ENCODE measurements at regions not wholly inside any gene's neighbourhood (a gene's known extent, or its start where the extent isn't known, plus 50 kb on each side); places are given as distances from the start of the nearest gene placed in this dataset.

GRCh38 chr1:61581251-61581650 is 143.7 kb downstream of the TM2D1 start:
- DNase-seq (ENCODE audit: low read depth, low spot score): no peak
- no peak overlapping the region for H3K27ac ChIP-seq (ENCODE audit: low read length)

GRCh38 chr1:61580417-61580816 is 144.5 kb downstream of the TM2D1 start:
- no peaks in the 10 kb centered on the region for H3K36me3 ChIP-seq (ENCODE audit: control insufficient read depth, insufficient read depth, low read length)

More at GRCh38 chr1:61581251-61581650, 143.7 kb downstream of the TM2D1 start:
- no CpG with 5 or more reads among the region's 2 CpGs for WGBS (ENCODE audit: insufficient coverage, insufficient read length)
- no peaks in the 10 kb centered on the region; the same call in 1 of the 2 replicates for H3K27me3 ChIP-seq (ENCODE audit: control insufficient read depth, insufficient read depth, low read length)
- no peaks in the 10 kb centered on the region for H3K4me1 ChIP-seq (ENCODE audit: control insufficient read depth, insufficient read depth, low read length)
- H3K9me3 ChIP-seq (ENCODE audit: control insufficient read depth, insufficient read depth, low read length): no peaks in the 10 kb centered on the region
- H3K36me3 ChIP-seq (ENCODE audit: control insufficient read depth, insufficient read depth, low read length): no peaks in the 10 kb centered on the region
- H3K4me3 ChIP-seq (ENCODE audit: low read length): no peak overlapping the region

GRCh38 chr1:61579802-61580201 is 145.1 kb downstream of the TM2D1 start:
- Histone ChIP-seq H3K9me3 (ENCODE audit: control insufficient read depth, insufficient read depth, low read length) (no peaks in the 10 kb centered on the region), H3K36me3 (ENCODE audit: control insufficient read depth, insufficient read depth, low read length) (no peaks in the 10 kb centered on the region), H3K27ac (ENCODE audit: low read length) (no peak overlapping the region), H3K4me3 (ENCODE audit: low read length) (no peak overlapping the region), H3K4me1 (ENCODE audit: control insufficient read depth, insufficient read depth, low read length) (no peaks in the 10 kb centered on the region), H3K27me3 (ENCODE audit: control insufficient read depth, insufficient read depth, low read length) (no peaks in the 10 kb centered on the region)
- no CpG with 5 or more reads among the region's 1 CpG for WGBS (ENCODE audit: insufficient coverage, insufficient read length)
- no peak for DNase-seq (ENCODE audit: low read depth, low spot score)

More at GRCh38 chr1:61580417-61580816, 144.5 kb downstream of the TM2D1 start:
- WGBS (ENCODE audit: insufficient coverage, insufficient read length): no CpG with 5 or more reads among the region's 2 CpGs
- H3K27ac ChIP-seq (ENCODE audit: low read length): no peak overlapping the region
- no peak overlapping the region for H3K4me3 ChIP-seq (ENCODE audit: low read length)
- H3K4me1 ChIP-seq (ENCODE audit: control insufficient read depth, insufficient read depth, low read length): no peaks in the 10 kb centered on the region
- no peak for DNase-seq (ENCODE audit: low read depth, low spot score)
- H3K27me3 ChIP-seq (ENCODE audit: control insufficient read depth, insufficient read depth, low read length): no peaks in the 10 kb centered on the region
- H3K9me3 ChIP-seq (ENCODE audit: control insufficient read depth, insufficient read depth, low read length): no peaks in the 10 kb centered on the region

GRCh38 chr1:61572046-61572445 is 152.9 kb downstream of the TM2D1 start:
- DNase-seq (ENCODE audit: low read depth, low spot score): no peak
- Histone ChIP-seq H3K36me3 (ENCODE audit: control insufficient read depth, insufficient read depth, low read length) (no peaks in the 10 kb centered on the region), H3K27ac (ENCODE audit: low read length) (no peak overlapping the region), H3K27me3 (ENCODE audit: control insufficient read depth, insufficient read depth, low read length) (no peaks in the 10 kb centered on the region), H3K4me3 (ENCODE audit: low read length) (no peak overlapping the region), H3K4me1 (ENCODE audit: control insufficient read depth, insufficient read depth, low read length) (no peaks in the 10 kb centered on the region), H3K9me3 (ENCODE audit: control insufficient read depth, insufficient read depth, low read length) (no peaks in the 10 kb centered on the region)
- WGBS (ENCODE audit: insufficient coverage, insufficient read length): no CpG with 5 or more reads among the region's 3 CpGs

- no peaks in the 10 kb centered on the region for H3K36me3 ChIP-seq (ENCODE audit: control insufficient read depth, insufficient read depth, low read length)
- no peak overlapping the region for H3K4me3 ChIP-seq (ENCODE audit: low read length)
- no peak overlapping the region for H3K27ac ChIP-seq (ENCODE audit: low read length)
- DNase-seq (ENCODE audit: low read depth, low spot score): no peak
- H3K27me3 ChIP-seq (ENCODE audit: control insufficient read depth, insufficient read depth, low read length): no peaks in the 10 kb centered on the region
- H3K9me3 ChIP-seq (ENCODE audit: control insufficient read depth, insufficient read depth, low read length): peaks cover 7% of the 10 kb centered on the region
- no peaks in the 10 kb centered on the region for H3K4me1 ChIP-seq (ENCODE audit: control insufficient read depth, insufficient read depth, low read length)
- no CpG with 5 or more reads among the region's 1 CpG for WGBS (ENCODE audit: insufficient coverage, insufficient read length)
Observed at GRCh38 chr1:61570191-61570590, 154.8 kb downstream of the TM2D1 start.

GRCh38 chr1:61569303-61569621 is 155.7 kb downstream of the TM2D1 start:
- Histone ChIP-seq H3K36me3 (ENCODE audit: control insufficient read depth, insufficient read depth, low read length) (no peaks in the 10 kb centered on the region), H3K27me3 (ENCODE audit: control insufficient read depth, insufficient read depth, low read length) (no peaks in the 10 kb centered on the region), H3K4me3 (ENCODE audit: low read length) (no peak overlapping the region), H3K27ac (ENCODE audit: low read length) (no peak overlapping the region), H3K9me3 (ENCODE audit: control insufficient read depth, insufficient read depth, low read length) (peaks cover 7% of the 10 kb centered on the region), H3K4me1 (ENCODE audit: control insufficient read depth, insufficient read depth, low read length) (no peaks in the 10 kb centered on the region)
- WGBS (ENCODE audit: insufficient coverage, insufficient read length): no CpG with 5 or more reads among the region's 2 CpGs
- no peak for DNase-seq (ENCODE audit: low read depth, low spot score)

GRCh38 chr1:61568460-61569302 is 156.3 kb downstream of the TM2D1 start:
- WGBS (ENCODE audit: insufficient coverage, insufficient read length): no CpG with 5 or more reads among the region's 5 CpGs
- no peak for DNase-seq (ENCODE audit: low read depth, low spot score)
- Histone ChIP-seq H3K9me3 (ENCODE audit: control insufficient read depth, insufficient read depth, low read length) (peaks cover 7% of the 10 kb centered on the region), H3K36me3 (ENCODE audit: control insufficient read depth, insufficient read depth, low read length) (no peaks in the 10 kb centered on the region), H3K27me3 (ENCODE audit: control insufficient read depth, insufficient read depth, low read length) (no peaks in the 10 kb centered on the region), H3K27ac (ENCODE audit: low read length) (no peak overlapping the region), H3K4me3 (ENCODE audit: low read length) (no peak overlapping the region), H3K4me1 (ENCODE audit: control insufficient read depth, insufficient read depth, low read length) (no peaks in the 10 kb centered on the region)

GRCh38 chr1:61566177-61566576 is 158.8 kb downstream of the TM2D1 start:
- no peak for DNase-seq (ENCODE audit: low read depth, low spot score)
- no peak overlapping the region for H3K27ac ChIP-seq (ENCODE audit: low read length)
- H3K4me1 ChIP-seq (ENCODE audit: control insufficient read depth, insufficient read depth, low read length): no peaks in the 10 kb centered on the region
- no peak overlapping the region for H3K4me3 ChIP-seq (ENCODE audit: low read length)
- H3K27me3 ChIP-seq (ENCODE audit: control insufficient read depth, insufficient read depth, low read length): no peaks in the 10 kb centered on the region
- WGBS (ENCODE audit: insufficient coverage, insufficient read length): no CpG with 5 or more reads among the region's 1 CpG
- H3K9me3 ChIP-seq (ENCODE audit: control insufficient read depth, insufficient read depth, low read length): peaks cover 7% of the 10 kb centered on the region
- H3K36me3 ChIP-seq (ENCODE audit: control insufficient read depth, insufficient read depth, low read length): no peaks in the 10 kb centered on the region

- H3K4me1 ChIP-seq (ENCODE audit: control insufficient read depth, insufficient read depth, low read length): no peaks in the 10 kb centered on the region
- no CpG with 5 or more reads among the region's 2 CpGs for WGBS (ENCODE audit: insufficient coverage, insufficient read length)
- no peak overlapping the region for H3K27ac ChIP-seq (ENCODE audit: low read length)
- no peak overlapping the region for H3K4me3 ChIP-seq (ENCODE audit: low read length)
- no peak for DNase-seq (ENCODE audit: low read depth, low spot score)
- no peaks in the 10 kb centered on the region for H3K36me3 ChIP-seq (ENCODE audit: control insufficient read depth, insufficient read depth, low read length)
- peaks cover 7% of the 10 kb centered on the region for H3K9me3 ChIP-seq (ENCODE audit: control insufficient read depth, insufficient read depth, low read length)
- H3K27me3 ChIP-seq (ENCODE audit: control insufficient read depth, insufficient read depth, low read length): no peaks in the 10 kb centered on the region
Observed at GRCh38 chr1:61563611-61564010, 161.3 kb downstream of the TM2D1 start.

- DNase-seq (ENCODE audit: low read depth, low spot score): no peak
- no peaks in the 10 kb centered on the region for H3K27me3 ChIP-seq (ENCODE audit: control insufficient read depth, insufficient read depth, low read length)
- peaks cover 5% of the 10 kb centered on the region for H3K9me3 ChIP-seq (ENCODE audit: control insufficient read depth, insufficient read depth, low read length)
- no peaks in the 10 kb centered on the region for H3K4me1 ChIP-seq (ENCODE audit: control insufficient read depth, insufficient read depth, low read length)
- no peaks in the 10 kb centered on the region for H3K36me3 ChIP-seq (ENCODE audit: control insufficient read depth, insufficient read depth, low read length)
- H3K27ac ChIP-seq (ENCODE audit: low read length): no peak overlapping the region
- H3K4me3 ChIP-seq (ENCODE audit: low read length): no peak overlapping the region
Observed at GRCh38 chr1:61561666-61562065, 163.3 kb downstream of the TM2D1 start.

- DNase-seq (ENCODE audit: low read depth, low spot score): no peak
- WGBS (ENCODE audit: insufficient coverage, insufficient read length): no CpG with 5 or more reads among the region's 2 CpGs
- no peaks in the 10 kb centered on the region for H3K36me3 ChIP-seq (ENCODE audit: control insufficient read depth, insufficient read depth, low read length)
Observed at GRCh38 chr1:61560385-61560784, 164.6 kb downstream of the TM2D1 start.

More at GRCh38 chr1:61560385-61560784, 164.6 kb downstream of the TM2D1 start:
- H3K27ac ChIP-seq (ENCODE audit: low read length): no peak overlapping the region
- H3K4me3 ChIP-seq (ENCODE audit: low read length): no peak overlapping the region
- no peaks in the 10 kb centered on the region; the same call in 1 of the 2 replicates for H3K9me3 ChIP-seq (ENCODE audit: control insufficient read depth, insufficient read depth, low read length)
- no peaks in the 10 kb centered on the region for H3K4me1 ChIP-seq (ENCODE audit: control insufficient read depth, insufficient read depth, low read length)
- no peaks in the 10 kb centered on the region for H3K27me3 ChIP-seq (ENCODE audit: control insufficient read depth, insufficient read depth, low read length)

Data from iPS DF 6.9 (cell line).